CD4-positive, alpha-beta T cell (primary cell): ENCODE measurements at regions not wholly inside any gene's neighbourhood (a gene's known extent, or its start where the extent isn't known, plus 50 kb on each side); places are given as distances from the start of the nearest gene placed in this dataset.

Source experiments
- ATAC-seq: fragments of 200-7000 bp; cut with Tn5 transposase; one replicate; pipeline ENCODE4 v1.10.0; 2022; ENCODE audit warnings: mild to moderate bottlenecking; ENCODE audit not compliant: poor library complexity
- CTCF ChIA-PET: fragments of 350-600 bp; sonication (Branson Sonifier 250); formaldehyde crosslinking; loops from one replicate; lab custom pipeline; 2021; ENCODE audit warnings: antibody characterized with exemption, inconsistent platforms; lab: Charles Lee
- POLR2A ChIA-PET: fragments of 350-600 bp; sonication (Branson Sonifier 250); formaldehyde crosslinking; loops from one replicate; lab custom pipeline; 2021; ENCODE audit warnings: antibody characterized with exemption, inconsistent platforms; lab: Charles Lee
- DNase-seq, 14 experiments: peaks; one replicate each; pipeline ENCODE4 v3.0.0-alpha.2; 2013 to 2020; ENCODE audit warnings: mixed read lengths in 2 of 14
- H3K27ac ChIP-seq, 2 donors: one replicate each; pipeline versions ENCODE4 v1.5.1 to v1.7.0; 2013; ENCODE audit warnings: low read length in 2 of 2, low read depth in 1 of 2, mild to moderate bottlenecking in 1 of 2
- H3K27me3 ChIP-seq, 2 experiments: 1 replicate in 1 of 2; 2 replicates in 1 of 2; pipeline versions ENCODE4 v1.6.1 to v1.7.0; 2013; ENCODE audit warnings: low read length in 2 of 2, control low read depth in 1 of 2, mild to moderate bottlenecking in 1 of 2, moderate library complexity in 1 of 2; ENCODE audit not compliant: insufficient read depth in 2 of 2, control insufficient read depth in 1 of 2
- H3K36me3 ChIP-seq: one replicate; pipeline ENCODE4 v1.6.1; 2013; ENCODE audit warnings: low read length, control low read depth; ENCODE audit not compliant: insufficient read depth
- H3K4me1 ChIP-seq: one replicate; pipeline ENCODE4 v1.6.1; 2013; ENCODE audit warnings: low read length, control low read depth; ENCODE audit not compliant: insufficient read depth
- H3K4me3 ChIP-seq: one replicate; pipeline ENCODE4 v1.5.1; 2013; ENCODE audit warnings: mild to moderate bottlenecking, low read length, moderate library complexity
- H3K9me3 ChIP-seq, 2 experiments: 1 replicate in 1 of 2; 2 replicates in 1 of 2; pipeline versions ENCODE4 v1.6.1 to v1.7.0; 2013; ENCODE audit warnings: low read length in 2 of 2, mild to moderate bottlenecking in 2 of 2, control low read depth in 1 of 2, moderate library complexity in 1 of 2; ENCODE audit not compliant: control insufficient read depth in 1 of 2, insufficient read depth in 1 of 2
- H3K27ac Mint-ChIP-seq: one replicate; pipeline ENCODE4 v1.8.0; 2020; ENCODE audit warnings: mixed read lengths
- H3K27me3 Mint-ChIP-seq: one replicate; pipeline ENCODE4 v1.8.0; 2021; ENCODE audit warnings: mixed read lengths
- H3K36me3 Mint-ChIP-seq: one replicate; pipeline ENCODE4 v1.8.0; 2021; ENCODE audit warnings: low read depth, mixed read lengths
- H3K4me1 Mint-ChIP-seq: one replicate; pipeline ENCODE4 v1.8.0; 2021; ENCODE audit warnings: low read depth, mixed read lengths
- H3K4me3 Mint-ChIP-seq: one replicate; pipeline ENCODE4 v1.8.0; 2020; ENCODE audit warnings: mild to moderate bottlenecking, mixed read lengths
- H3K9me3 Mint-ChIP-seq: one replicate; pipeline ENCODE4 v1.8.0; 2020; ENCODE audit warnings: mixed read lengths
- CTCF ChIP-seq: fragments of 200-600 bp; IDR thresholded peaks from one replicate; pipeline ENCODE4 v1.8.0; 2022; ENCODE audit warnings: antibody characterized with exemption, mild to moderate bottlenecking
- intact Hi-C, 2 experiments: fragments of 100-400 bp; cut with DNase I in 1 of 2; cut with micrococcal nuclease in 1 of 2; formaldehyde crosslinking; loops; one replicate each; pipeline versions ENCODE4 v1.15.1 to v1.9.0; 2023 to 2025; cut with DNase I, micrococcal nuclease

GRCh38 chr7:68689087-68689433, 909.2 kb upstream of the AUTS2 start:
- ATAC-seq (no peak), DNase-seq (no peak)
- no peak overlapping the region for H3K4me3 Mint-ChIP-seq
- Histone ChIP-seq H3K36me3 (no peaks in the 10 kb centered on the region), H3K9me3 (peaks cover 0 to 9% of the 10 kb centered on the region in 2 experiments), H3K4me1 (no peaks in the 10 kb centered on the region), H3K4me3 (no peak overlapping the region), H3K27me3 (no peaks in the 10 kb centered on the region), H3K27ac (no peak overlapping the region)
- POLR2A ChIA-PET: no interaction called here
- CTCF ChIA-PET: no interaction called here
- H3K27me3 Mint-ChIP-seq: no peaks in the 10 kb centered on the region
- peaks cover 5% of the 10 kb centered on the region for H3K9me3 Mint-ChIP-seq
- no peak overlapping the region for H3K27ac Mint-ChIP-seq
- intact Hi-C loops: no loop called here
- no peaks in the 10 kb centered on the region for H3K36me3 Mint-ChIP-seq
- H3K4me1 Mint-ChIP-seq: no peaks in the 10 kb centered on the region
- no peak for TF ChIP-seq CTCF

- H3K4me3 ChIP-seq: no peak overlapping the region
- no peak for DNase-seq
- ChIA-PET POLR2A (no interaction called here), CTCF (no interaction called here)
- intact Hi-C loops: no loop called here
- no peak overlapping the region for H3K27ac Mint-ChIP-seq
- no peaks in the 10 kb centered on the region for H3K4me1 Mint-ChIP-seq
- no peaks in the 10 kb centered on the region for H3K9me3 ChIP-seq
- no peaks in the 10 kb centered on the region for H3K4me1 ChIP-seq
- ATAC-seq: no peak
- peaks cover 16% of the 10 kb centered on the region for H3K9me3 Mint-ChIP-seq
- no peaks in the 10 kb centered on the region for H3K36me3 Mint-ChIP-seq
- no peak for TF ChIP-seq CTCF
- H3K4me3 Mint-ChIP-seq: no peak overlapping the region
- H3K27me3 ChIP-seq: no peaks in the 10 kb centered on the region
- no peaks in the 10 kb centered on the region for H3K27me3 Mint-ChIP-seq
- no peak overlapping the region for H3K27ac ChIP-seq
- H3K36me3 ChIP-seq: no peaks in the 10 kb centered on the region
Measured at GRCh38 chr7:68691261-68692216, 906.7 kb upstream of the AUTS2 start.

GRCh38 chr7:68692511-68692910, 905.8 kb upstream of the AUTS2 start:
- H3K9me3 Mint-ChIP-seq: peaks cover 18% of the 10 kb centered on the region
- H3K27me3 Mint-ChIP-seq: no peaks in the 10 kb centered on the region
- no peaks in the 10 kb centered on the region for H3K4me1 Mint-ChIP-seq
- no peak for TF ChIP-seq CTCF
- POLR2A ChIA-PET: no interaction called here
- ATAC-seq: no peak
- no peaks in the 10 kb centered on the region for H3K36me3 Mint-ChIP-seq
- H3K27me3 ChIP-seq: no peaks in the 10 kb centered on the region
- DNase-seq: no peak
- H3K36me3 ChIP-seq: no peaks in the 10 kb centered on the region
- intact Hi-C loops: no loop called here
- CTCF ChIA-PET: no interaction called here
- no peaks in the 10 kb centered on the region for H3K4me1 ChIP-seq
- H3K27ac Mint-ChIP-seq: no peak overlapping the region
- no peak overlapping the region for H3K4me3 Mint-ChIP-seq
- peaks cover 0 to 9% of the 10 kb centered on the region in 2 experiments for H3K9me3 ChIP-seq
- no peak overlapping the region for H3K27ac ChIP-seq
- no peak overlapping the region for H3K4me3 ChIP-seq
